HG02759 (cell line): ENCODE measurements at regions not wholly inside any gene's neighbourhood (a gene's known extent, or its start where the extent isn't known, plus 50 kb on each side); places are given as distances from the start of the nearest gene placed in this dataset.

ENCODE experiments used
- ATAC-seq: cut with Tn5 transposase; IDR thresholded peaks from one replicate; pipeline ENCODE4 v1.9.1; 2021; ENCODE audit warnings: mild to moderate bottlenecking, moderate library complexity; ENCODE audit not compliant: unreplicated experiment

DNA sequence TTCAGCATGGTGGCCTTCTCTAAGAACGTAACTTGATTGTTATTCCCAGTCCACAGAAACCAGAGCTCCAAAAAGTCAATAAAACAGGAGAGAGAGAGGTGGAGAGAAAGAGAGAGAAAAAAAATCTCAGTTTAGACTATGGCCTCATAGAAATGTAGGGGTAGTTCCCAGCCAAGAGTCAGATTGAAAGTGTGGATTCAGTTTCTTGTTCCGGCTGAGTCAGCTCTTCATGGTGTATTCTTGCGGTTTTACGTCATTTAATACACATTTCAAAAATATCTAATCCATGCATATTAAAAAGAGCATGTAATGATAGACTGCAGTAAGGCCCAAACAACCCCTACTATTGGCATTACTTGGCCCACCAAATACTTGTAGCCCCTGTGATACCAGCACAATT is 303.9 kb downstream of the ETAA1 start:
- no peak for ATAC-seq

DNA sequence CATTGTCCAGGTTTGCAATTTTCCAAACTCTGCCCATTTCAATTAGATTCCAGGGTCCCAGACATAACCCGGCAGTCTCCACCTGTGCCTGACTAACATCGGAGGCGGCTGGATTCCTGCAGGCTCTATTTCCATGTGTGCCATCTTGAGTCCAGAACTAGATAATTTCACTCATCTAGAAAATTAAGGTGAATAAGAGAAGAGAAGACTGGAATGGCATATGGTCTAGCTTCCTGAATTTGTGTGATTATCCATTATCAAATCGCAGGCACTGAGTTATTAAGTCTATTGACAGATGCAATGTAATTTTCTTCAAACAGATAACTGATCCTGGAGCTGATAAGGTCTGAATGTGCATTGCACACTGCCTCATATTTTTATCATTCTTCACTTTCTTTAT is 305.2 kb downstream of the ETAA1 start:
- no peak for ATAC-seq

DNA sequence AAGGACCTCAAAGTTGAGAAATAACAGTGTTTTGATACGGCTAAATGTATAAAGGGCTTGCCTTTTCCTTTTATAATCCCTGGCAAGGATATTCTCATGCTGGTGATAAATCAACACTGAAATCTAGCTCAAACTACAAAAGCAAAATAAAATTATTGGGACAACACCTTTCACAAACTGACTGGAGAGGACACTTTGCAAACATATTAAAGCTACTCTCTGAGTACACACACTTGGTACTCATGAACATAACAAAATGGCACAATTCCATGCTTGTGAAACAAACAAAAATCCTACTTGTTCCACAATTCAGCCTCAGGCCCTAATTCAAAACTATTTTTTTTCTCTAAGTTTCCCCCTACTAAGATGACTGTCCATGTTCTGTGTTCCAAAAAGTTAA is 305.8 kb downstream of the ETAA1 start:
- ATAC-seq = no peak

DNA sequence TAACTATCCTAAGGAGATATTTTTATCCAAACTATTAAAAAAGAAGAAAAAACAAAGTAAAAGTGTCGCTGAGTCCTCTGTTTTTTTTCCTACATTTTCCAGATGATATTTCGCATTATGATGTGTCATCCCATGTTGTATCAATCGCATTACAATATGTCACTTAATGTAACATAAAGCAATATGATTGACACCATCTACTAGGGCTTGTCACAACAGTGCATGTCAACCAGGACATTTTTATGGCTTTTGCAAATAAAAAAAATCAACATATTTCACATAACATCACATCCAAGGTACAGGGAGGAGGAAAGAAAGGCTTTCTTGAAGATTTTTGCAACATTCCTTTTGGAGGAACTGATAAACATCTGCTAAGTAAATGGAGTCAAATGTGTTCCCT is 308.9 kb downstream of the ETAA1 start:
- no peak for ATAC-seq

DNA sequence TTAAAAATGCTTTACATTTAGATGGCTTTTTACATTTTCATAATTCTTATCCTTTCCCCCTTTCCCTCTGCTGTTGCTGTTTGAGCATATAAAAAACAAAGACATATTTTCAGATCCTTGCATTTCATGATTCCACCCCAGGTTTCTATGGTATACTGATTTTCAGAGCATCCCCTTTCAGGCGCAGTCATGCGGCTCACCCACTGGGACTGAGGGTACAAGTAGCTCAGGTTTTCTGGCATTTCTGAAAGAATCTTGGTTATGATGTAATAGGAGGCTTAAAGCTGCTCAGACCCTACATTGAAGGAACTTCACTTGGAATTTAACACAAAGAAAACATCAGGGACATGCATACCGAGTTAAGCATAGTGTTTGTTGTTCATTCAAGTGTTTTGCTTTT is 310.8 kb downstream of the ETAA1 start:
- ATAC-seq = no peak

DNA sequence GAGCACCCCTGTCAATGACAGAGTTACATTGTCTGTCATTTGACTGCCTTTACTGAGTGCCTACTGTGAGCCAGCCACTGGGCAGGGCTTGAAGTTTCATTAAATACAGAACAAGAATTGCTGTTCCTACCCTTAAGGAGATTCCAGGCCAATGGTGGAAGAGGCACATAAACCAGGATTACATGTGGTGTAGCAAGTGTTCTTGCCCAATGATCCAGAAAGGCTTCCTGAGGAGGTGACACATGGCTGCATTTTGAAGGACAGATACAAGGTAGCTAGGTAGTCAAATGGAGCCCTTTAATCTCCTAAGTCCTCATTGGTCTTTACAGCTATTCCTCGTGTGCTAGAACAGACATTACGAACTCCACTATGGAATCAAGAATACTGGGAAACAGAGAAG is 312.7 kb downstream of the ETAA1 start:
- no peak for ATAC-seq

DNA sequence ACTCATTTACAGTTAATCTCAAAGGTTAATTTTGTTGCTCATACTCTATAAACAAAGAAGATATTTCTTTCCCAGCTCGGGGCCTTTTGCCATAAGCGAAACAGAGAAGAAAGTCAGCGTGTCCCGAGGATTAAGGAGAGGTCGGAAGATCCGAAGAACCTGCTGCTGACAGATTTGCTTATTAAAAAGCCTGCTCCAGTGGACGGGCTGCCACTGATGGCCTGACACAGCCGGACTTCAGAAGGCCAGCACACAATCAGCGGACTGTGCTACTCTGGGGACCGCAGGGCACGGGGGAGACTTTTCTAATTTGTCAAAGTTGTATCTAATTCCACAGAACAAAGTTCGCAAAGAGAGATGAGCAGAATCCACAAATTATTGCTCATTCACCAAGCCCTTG is 315.4 kb downstream of the ETAA1 start:
- no peak for ATAC-seq

DNA sequence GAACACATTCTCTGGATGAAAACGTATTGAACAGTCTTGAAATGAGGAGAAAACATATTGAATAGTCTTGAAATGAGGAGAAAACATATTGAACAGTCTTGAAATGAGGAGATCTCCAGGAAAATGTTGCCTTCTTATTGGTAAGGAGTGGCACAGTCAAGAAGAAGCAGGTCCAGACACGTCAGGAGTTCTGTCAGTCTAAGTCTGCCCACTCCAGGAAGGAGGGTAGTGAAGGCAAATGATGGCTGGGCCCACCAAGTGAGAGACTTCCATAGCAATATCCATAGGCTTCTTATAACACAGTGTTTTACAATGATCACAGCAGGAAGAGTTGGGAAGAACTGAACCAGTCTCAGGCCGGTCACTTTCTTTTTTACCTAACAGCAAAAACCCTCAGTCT is 316.2 kb downstream of the ETAA1 start:
- no peak for ATAC-seq

DNA sequence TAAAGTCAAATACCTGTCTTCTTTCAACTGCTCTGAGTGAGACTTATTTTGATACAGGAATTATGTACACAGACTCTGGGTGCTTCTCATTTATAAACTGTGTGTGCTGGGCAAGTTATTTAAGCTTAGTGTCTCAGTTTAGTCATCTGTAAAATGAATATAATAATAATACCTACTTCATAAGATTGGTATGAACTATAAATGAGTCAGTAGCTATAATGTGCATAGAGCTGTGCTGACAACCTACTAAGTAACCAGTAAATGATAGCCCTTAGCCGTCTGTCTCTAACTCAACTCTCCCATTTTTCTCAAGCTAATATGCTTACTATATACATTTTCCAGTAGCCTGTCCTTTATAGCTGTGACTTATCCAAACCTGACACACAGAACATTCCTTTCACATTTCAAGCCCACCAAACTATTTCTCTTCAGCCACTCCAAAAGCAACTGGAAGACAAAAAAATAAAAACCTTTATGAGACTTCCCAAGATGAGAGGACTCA is 319.8 kb downstream of the ETAA1 start:
- no peak for ATAC-seq

DNA sequence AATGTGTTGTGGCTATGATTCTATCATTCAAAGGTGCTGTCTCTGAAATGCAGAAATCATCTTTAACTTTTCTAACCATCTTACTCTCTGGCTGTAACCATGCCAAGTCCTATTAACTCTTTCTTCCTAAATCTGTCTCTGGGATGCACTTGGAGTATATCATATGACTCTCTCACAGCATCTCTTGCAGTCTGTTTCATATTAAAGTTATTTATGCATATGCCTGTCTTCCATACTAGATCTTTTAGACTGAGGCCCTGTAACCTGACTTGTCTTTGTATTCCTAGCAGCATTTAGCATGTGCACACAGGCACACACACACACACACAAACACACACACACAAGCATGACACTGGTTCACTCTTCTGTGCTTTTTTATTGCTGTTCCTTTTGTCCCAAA is 320.6 kb downstream of the ETAA1 start:
- no peak for ATAC-seq

DNA sequence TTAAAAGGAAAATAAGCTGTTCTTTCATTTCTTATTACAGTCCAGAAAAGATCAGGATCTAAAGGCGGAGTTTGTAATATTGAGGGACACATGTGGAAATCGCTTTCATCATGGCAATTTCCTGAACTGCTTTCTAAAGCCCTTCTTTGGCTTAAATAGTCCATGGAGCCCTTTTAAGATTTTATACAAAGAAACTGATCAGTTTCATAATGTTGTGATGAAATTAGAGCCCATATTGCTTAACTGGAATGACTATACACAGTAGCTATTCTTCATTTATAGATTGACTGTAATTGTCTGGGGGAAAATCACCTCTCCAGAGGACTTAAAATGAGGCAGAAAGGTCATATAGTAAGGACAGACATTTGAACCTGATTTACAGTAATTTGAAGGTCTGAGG is 322.2 kb downstream of the ETAA1 start:
- ATAC-seq = no peak

DNA sequence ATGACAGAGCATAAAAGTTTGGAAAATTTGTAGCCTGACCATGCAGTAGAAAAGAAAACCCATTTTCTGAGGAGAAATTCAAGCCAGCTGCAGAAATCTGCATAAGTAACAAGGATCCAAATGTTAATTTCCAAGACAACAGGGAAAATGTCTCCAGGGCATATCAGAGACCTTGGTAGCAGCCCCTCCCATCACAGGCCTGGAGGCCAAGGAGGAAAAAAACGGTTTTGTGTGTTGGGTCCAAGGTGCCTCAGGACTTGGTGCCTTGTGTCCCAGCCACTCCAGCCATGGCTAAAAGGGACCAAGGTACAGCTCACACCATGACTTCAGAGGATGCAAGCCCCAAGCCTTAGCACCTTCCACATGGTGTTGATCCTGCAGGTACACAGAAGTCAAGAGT is 324.4 kb downstream of the ETAA1 start:
- ATAC-seq = no peak

DNA sequence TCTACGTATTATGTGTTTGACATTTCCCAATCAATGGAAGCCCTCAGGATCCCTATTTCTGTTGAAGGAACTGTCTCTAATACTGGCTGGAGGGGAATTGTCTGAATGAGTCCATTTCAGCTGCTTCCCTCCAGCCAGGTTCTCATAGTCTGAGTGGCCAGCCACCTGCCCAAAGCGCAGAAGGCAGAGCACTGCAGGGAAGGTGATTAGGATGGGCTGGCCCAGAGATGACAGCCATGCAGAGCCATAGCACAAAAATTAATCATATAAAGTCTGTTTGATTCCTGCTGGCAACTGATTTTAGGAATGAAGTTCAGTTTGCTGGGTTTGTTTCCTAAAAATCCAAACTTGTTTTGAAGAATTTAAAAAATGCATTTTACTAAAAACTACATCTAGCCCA is 327.1 kb downstream of the ETAA1 start:
- ATAC-seq = no peak

DNA sequence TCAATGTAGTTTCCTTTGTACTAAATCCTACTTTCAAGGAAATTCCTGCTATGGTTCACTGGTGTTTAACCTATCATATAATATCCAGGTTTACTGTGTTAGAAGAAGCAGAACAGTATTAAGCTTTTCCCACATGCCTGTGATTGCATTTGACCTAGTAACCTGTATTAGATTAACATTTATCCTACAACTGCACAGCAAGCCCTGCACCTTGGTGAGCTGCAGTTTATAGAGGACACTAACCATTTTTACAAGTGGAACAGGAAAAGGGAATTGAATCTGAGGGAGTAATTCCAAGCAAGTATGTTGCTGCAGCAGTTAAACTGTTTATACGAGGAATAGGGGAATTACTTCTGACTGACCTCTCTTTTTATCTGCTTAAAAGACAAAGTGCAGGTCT is 328.6 kb downstream of the ETAA1 start:
- ATAC-seq = no peak

DNA sequence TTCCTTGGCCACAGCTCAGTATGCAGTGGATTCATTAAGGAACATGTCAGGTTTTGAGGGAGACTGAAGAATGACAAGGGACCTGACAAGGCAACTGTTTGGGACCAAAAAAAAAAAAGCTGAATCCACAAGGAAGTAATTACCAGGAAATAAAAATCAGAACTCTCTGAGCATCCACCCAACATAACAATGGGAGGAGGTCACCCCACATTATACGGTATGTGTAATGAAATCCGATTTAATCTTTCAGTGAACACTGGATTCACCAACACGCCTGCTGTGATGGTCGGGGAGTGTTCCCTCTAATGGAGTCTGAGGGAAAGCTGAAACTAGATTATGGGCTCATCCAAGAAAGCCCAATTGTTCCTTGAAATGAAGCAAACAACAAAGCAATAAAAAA is 329.3 kb downstream of the ETAA1 start:
- ATAC-seq = no peak

DNA sequence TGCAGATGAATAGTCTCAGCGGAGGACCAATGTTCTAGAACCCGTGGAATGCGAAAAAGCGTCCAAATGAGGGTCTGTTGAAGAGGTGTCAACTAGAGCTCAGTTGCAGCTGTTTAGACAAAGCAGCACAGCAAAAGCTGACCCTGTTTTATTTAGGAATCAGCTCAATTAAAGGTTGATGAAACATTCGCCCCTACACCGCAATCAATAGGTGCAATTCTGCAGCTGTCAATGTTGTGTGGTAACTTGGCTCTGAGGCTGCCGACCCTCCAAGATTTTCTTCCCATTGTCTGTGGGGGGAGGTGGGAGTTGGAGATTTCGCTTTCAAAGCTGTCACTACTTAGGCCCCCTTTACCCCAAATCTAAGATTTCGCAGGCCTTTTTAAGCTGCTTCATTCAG is 330.0 kb downstream of the ETAA1 start:
- ATAC-seq = no peak

DNA sequence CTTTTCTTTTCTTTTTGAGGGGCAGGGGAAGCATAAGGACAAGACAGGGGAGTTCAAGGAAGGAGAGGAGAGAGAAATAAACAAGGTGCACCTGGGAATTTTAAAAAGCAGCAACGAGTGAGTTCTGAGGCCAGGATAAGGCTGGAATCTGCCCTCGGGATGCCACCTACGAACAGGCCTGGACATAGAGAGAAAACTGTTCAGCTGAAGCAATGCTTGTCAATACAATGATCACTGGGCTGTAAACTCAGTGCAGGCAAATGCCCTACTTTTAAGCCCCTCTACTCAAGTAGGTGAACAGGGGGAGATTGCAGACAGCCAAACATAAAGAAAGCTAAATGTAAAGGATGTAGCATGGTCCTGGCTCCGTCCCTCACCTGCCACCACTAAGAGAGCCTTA is 330.5 kb downstream of the ETAA1 start:
- ATAC-seq = no peak

DNA sequence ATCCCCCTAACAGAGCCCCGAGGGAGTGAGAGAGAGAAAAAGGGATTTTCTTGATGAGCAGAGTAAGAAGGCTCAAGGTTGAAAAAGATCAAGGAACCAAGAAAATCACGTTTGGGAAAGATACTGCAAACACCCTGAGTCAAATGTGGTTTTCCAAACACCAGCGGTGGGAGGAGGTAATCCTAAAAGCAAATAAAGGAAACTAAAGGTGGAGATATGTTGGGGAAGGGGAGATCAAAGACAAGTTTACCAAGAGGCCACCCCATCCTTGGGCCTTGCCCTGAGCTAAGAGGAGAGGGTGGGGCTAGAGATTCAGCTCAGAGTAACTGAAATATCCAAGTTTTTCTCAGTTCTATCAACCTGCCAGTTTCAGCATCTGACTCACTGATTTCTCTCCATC is 332.3 kb downstream of the ETAA1 start:
- no peak for ATAC-seq

DNA sequence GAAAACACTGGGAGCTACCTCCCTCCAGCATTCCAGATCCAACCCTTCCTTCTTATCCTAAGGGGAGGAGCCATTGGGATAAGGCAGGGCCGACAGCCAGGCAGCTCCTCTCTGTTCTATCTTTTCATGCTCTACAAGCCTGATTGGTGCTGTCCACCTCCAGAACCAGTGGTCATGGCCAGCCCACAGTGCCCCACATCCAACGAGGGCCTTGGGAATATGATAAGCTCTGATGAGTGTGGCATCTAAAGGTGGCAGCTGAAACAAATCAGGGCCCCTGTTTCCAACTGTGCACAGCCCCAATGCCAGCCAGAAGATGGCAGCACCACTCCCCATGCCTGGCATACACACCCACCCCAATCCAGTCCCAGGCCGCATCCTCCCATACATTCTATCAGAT is 329.3 kb downstream of the C1D start:
- peak; percentile 73 for ATAC-seq

DNA sequence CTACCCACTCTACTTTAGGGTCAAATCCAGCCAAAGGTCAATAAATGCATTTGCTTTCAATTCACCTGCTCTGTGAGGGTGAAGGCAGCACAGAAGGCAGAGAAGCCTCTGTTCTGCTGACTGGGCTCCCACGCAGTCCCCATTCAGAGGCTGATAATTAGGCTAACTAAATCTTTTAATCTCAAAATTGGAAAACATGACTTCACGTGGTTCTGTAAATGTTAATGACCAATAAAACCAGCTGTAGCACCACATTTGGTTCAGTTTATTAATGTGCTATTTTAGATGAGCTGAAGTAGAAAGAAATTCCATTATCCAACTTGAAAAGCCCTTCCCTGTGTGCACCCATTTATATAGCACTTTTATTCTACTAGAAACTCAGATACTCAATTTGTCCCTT is 310.6 kb downstream of the C1D start:
- ATAC-seq = no peak

DNA sequence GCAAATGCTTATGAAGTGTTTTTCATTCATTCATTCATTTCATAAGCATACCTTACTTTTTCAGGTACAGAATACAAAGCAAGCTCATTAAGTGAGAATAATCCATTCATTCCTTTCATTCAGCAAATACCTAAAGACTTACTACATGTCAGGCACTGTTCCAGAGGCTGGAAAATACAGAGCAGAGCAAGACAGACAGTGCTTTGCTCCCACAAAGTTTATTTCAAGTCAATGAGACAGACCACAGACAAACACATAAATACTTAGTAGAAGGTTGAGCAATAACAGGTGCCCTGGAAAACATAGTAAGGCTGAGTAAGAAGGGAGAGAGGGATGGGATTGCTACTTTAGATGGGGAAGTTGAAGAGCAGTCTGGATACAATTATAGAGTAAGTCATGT is 309.8 kb downstream of the C1D start:
- ATAC-seq = no peak

DNA sequence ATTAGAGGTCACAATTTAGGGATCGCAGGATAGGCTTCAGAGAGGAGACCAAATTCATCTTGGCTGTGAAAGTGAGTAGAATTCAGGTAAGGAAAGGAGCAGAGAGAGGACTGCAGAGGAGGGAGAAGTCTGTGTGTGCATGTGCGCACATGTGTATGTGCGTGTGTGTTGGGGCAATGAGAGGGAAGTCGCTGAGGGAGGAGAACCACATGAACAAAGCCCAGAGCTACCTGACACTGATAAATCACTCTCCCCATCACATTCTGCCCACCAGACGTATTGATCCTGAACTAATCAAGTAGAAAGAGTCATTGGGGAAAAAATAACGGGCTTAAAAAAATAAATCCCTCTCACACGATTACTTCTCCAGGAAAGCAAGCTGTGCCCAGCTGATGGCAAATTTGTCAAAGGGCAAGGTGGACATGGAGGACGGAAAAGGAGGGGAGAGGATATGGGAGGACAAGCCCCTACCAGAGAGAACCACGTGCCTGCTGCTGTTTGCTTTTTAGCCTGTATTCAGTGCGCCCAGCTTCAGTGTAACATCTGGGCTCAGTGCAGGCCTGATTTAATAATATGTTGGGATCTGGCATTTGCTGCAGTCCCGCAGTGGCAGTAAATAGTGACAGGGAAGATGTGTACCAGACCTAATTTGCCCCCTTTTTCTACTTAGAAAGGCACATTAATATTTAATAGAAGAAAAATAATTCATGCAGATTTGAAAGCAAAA is 307.5 kb downstream of the C1D start:
- no peak for ATAC-seq

DNA sequence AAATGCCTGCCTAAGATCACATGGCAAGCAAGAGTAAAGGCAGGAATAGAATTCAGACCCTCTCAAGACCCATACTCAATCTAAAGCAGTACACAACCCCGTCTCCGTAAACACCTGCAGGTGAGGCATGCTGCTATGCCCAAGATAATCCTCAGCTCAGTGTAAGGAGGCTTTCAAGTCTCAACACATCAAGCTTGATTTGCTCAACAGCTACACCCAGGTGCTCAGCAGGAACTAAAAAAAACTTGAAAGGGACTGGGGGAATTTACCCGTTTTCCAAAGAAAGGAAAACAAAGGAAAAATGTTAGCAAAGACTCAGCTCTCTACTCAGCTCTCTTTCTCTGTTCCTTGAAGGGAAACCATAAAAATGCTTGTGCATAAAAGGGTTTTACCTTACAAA is 301.8 kb downstream of the C1D start:
- ATAC-seq = no peak
